Gastrocnemius medialis (tissue), 4 donors: ENCODE measurements at regions not wholly inside any gene's neighbourhood (a gene's known extent, or its start where the extent isn't known, plus 50 kb on each side); places are given as distances from the start of the nearest gene placed in this dataset.

Experiments used
- ATAC-seq, 2 donors: fragments of 150-250 bp; one replicate each; pipeline ENCODE4 v1.9.1; 2016
- DNase-seq, 2 donors: peaks; one replicate each; pipeline ENCODE4 v3.0.0-alpha.2; 2019
- H3K27ac ChIP-seq, 4 donors: fragments of 200-600 bp; sonication (generic); 1 replicate in 1 of 4; 2 replicates in 3 of 4; pipeline ENCODE4 v1.5.1; 2016 to 2018; ENCODE audit warnings: mild to moderate bottlenecking in 2 of 4, moderate library complexity in 1 of 4
- H3K27me3 ChIP-seq, 3 donors: fragments of 200-600 bp; sonication (generic) in 2 of 3; 1 replicate in 1 of 3; 2 replicates in 2 of 3; pipeline versions ENCODE4 v1.5.1 to v1.6.0; 2016 to 2019; ENCODE audit warnings: mild to moderate bottlenecking in 1 of 3, moderate library complexity in 1 of 3
- H3K36me3 ChIP-seq, 2 donors: fragments of 200-600 bp; sonication (generic) in 1 of 2; one replicate each; pipeline ENCODE4 v1.5.1; 2017 to 2018
- H3K4me1 ChIP-seq, 2 donors: fragments of 200-600 bp; sonication (generic) in 1 of 2; one replicate each; pipeline ENCODE4 v1.5.1; 2016 to 2017; ENCODE audit warnings: mild to moderate bottlenecking in 2 of 2
- H3K4me3 ChIP-seq, 4 donors: fragments of 200-600 bp; sonication (generic) in 3 of 4; 1 replicate in 1 of 4; 2 replicates in 3 of 4; pipeline ENCODE4 v1.5.1; 2016 to 2019; ENCODE audit warnings: mild to moderate bottlenecking in 2 of 4
- H3K9me3 ChIP-seq, 3 donors: fragments of 200-600 bp; sonication (generic) in 2 of 3; 1 replicate in 1 of 3; 2 replicates in 2 of 3; pipeline ENCODE4 v1.5.1; 2016 to 2019
- CTCF ChIP-seq, 5 experiments: fragments of 450-650 bp in 3 of 5; fragments of 200-600 bp in 2 of 5; sonication (generic) in 2 of 5; IDR thresholded peaks in 4 of 5; conservative IDR thresholded peaks in 1 of 5; 1 replicate in 4 of 5; 2 replicates in 1 of 5; pipeline ENCODE4 v1.5.1; 2016 to 2019; ENCODE audit warnings: antibody characterized with exemption in 5 of 5, mild to moderate bottlenecking in 3 of 5, moderate library complexity in 3 of 5
- POLR2A ChIP-seq, 2 donors: fragments of 450-650 bp; IDR thresholded peaks; one replicate each; pipeline ENCODE4 v1.6.1; 2017; ENCODE audit warnings: antibody characterized with exemption in 2 of 2, mild to moderate bottlenecking in 2 of 2, moderate library complexity in 2 of 2
- in situ Hi-C, 4 donors: fragments of 200-750 bp; cut with MboI; loops; one replicate each; pipeline versions ENCODE4 v1.15.0 to v1.8.0; 2017; ENCODE audit warnings: low sequenced_read_pairs in 4 of 4
- intact Hi-C: fragments of 100-400 bp; cut with DNase I; formaldehyde crosslinking; loops from one replicate; pipeline ENCODE4 v1.15.1; 2023; ENCODE audit warnings: low total_unique reads

GRCh38 chr4:10196191-10196590, 79.6 kb upstream of the WDR1 start:
- no peaks in the 10 kb centered on the region for H3K27me3 ChIP-seq
- no peaks in the 10 kb centered on the region for H3K9me3 ChIP-seq
- no peak overlapping the region for H3K4me3 ChIP-seq
- in situ Hi-C loops, result no loop called here
- H3K4me1 ChIP-seq, result no peaks in the 10 kb centered on the region
- H3K27ac ChIP-seq, result no peak overlapping the region
- TF ChIP-seq CTCF (IDR thresholded peaks at IDR 0.05 in 4 of 5, conservative IDR thresholded peaks at IDR 0.05 in 1 of 5), result no peak
- TF ChIP-seq POLR2A (IDR thresholded peaks at IDR 0.05), result no peak
- no peak for ATAC-seq
- no peaks in the 10 kb centered on the region for H3K36me3 ChIP-seq
- DNase-seq, result no peak
- intact Hi-C loops, result no loop called here

GRCh38 chr4:10192331-10192730, 75.7 kb upstream of the WDR1 start:
- Histone ChIP-seq H3K4me3 (no peak overlapping the region), H3K27me3 (no peaks in the 10 kb centered on the region), H3K4me1 (no peaks in the 10 kb centered on the region), H3K9me3 (no peaks in the 10 kb centered on the region), H3K27ac (no peak overlapping the region), H3K36me3 (no peaks in the 10 kb centered on the region)
- in situ Hi-C loops (no loop called here), intact Hi-C loops (no loop called here)
- TF ChIP-seq POLR2A (IDR thresholded peaks at IDR 0.05) (no peak), CTCF (IDR thresholded peaks at IDR 0.05 in 4 of 5, conservative IDR thresholded peaks at IDR 0.05 in 1 of 5) (no peak)
- ATAC-seq, result no peak
- no peak for DNase-seq

DNA sequence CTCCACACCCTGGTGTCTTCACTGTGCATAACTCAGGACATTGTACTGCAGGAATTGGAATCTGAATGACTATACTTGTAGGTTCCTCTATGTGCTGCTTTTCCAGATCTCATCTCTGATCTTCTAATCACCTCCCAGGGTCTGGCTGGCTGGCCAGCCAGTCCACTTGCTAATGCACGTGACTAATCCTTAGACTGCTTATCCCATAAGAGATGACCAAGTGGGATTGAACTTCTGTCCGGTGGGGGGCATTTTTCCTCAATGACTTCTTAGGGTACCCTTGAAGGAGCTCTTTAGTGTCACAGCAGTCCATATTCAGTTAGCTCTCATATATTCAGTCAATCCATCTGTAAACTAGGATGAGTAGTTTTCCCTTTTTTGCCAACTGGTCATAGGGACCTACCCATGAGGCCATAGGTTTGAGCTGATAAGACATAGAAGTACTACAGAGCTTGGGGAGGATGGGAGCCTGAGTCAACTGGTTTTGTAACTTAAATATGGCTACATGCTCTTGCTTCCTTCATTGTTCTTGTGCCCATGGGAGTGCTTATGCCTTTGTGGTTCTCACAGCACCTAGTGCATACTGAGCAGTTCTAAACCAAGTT, 71.9 kb upstream of the WDR1 start:
- no peaks in the 10 kb centered on the region for H3K9me3 ChIP-seq
- intact Hi-C loops, result no loop called here
- in situ Hi-C loops, result no loop called here
- no peak for TF ChIP-seq CTCF (IDR thresholded peaks at IDR 0.05 in 4 of 5, conservative IDR thresholded peaks at IDR 0.05 in 1 of 5)
- TF ChIP-seq POLR2A (IDR thresholded peaks at IDR 0.05), result no peak
- no peak overlapping the region for H3K27ac ChIP-seq
- H3K4me1 ChIP-seq, result no peaks in the 10 kb centered on the region
- ATAC-seq (no peak), DNase-seq (no peak)
- no peaks in the 10 kb centered on the region for H3K36me3 ChIP-seq
- H3K4me3 ChIP-seq, result no peak overlapping the region
- H3K27me3 ChIP-seq, result no peaks in the 10 kb centered on the region

GRCh38 chr4:10186228-10187214, 69.9 kb upstream of the WDR1 start:
- H3K4me1 ChIP-seq, result no peaks in the 10 kb centered on the region
- in situ Hi-C loops (no loop called here), intact Hi-C loops (no loop called here)
- no peak overlapping the region for H3K27ac ChIP-seq
- H3K36me3 ChIP-seq, result no peaks in the 10 kb centered on the region
- H3K27me3 ChIP-seq, result no peaks in the 10 kb centered on the region
- no peak overlapping the region for H3K4me3 ChIP-seq
- TF ChIP-seq POLR2A (IDR thresholded peaks at IDR 0.05), result no peak
- no peak for TF ChIP-seq CTCF (IDR thresholded peaks at IDR 0.05 in 4 of 5, conservative IDR thresholded peaks at IDR 0.05 in 1 of 5)
- ATAC-seq (no peak), DNase-seq (no peak)
- H3K9me3 ChIP-seq, result no peaks in the 10 kb centered on the region
